OCI-LY3 (cell line): ENCODE measurements at regions not wholly inside any gene's neighbourhood (a gene's known extent, or its start where the extent isn't known, plus 50 kb on each side); places are given as distances from the start of the nearest gene placed in this dataset.

Source experiments
- CTCF ChIP-seq: fragments of 200-600, 300-600 bp; sonication (generic); IDR thresholded peaks from 2 replicates; pipeline ENCODE4 v1.5.1; 2014; ENCODE audit warnings: antibody characterized with exemption, low read length, low read depth
- EZH2phosphoT487 ChIP-seq: fragments of 200-600 bp; shearing (Covaris generic); IDR thresholded peaks from 2 replicates; pipeline ENCODE4 v1.6.1; 2018; ENCODE audit warnings: antibody characterized with exemption, mixed run types, low read depth

- TF ChIP-seq CTCF = no peak
- TF ChIP-seq EZH2phosphoT487 = no peak
These were observed 104.9 kb downstream of the FEM1C start for GRCh38 chr5:115439639-115440038.
